Heart left ventricle (tissue), 13 donors: ENCODE measurements at regions not wholly inside any gene's neighbourhood (a gene's known extent, or its start where the extent isn't known, plus 50 kb on each side); places are given as distances from the start of the nearest gene placed in this dataset.

Experiments
- POLR2A ChIP-seq, 2 donors: fragments of 450-650 bp; IDR thresholded peaks; one replicate each; pipeline ENCODE4 v1.6.1; 2017; ENCODE audit warnings: antibody characterized with exemption in 2 of 2, mild to moderate bottlenecking in 2 of 2, moderate library complexity in 2 of 2
- TF ChIP-seq, protein P1 (sequence below), 12 donors: fragments of 200-600 bp; sonication (generic) in 4 of 12; IDR thresholded peaks; one replicate each; pipeline versions ENCODE4 v1.5.0 to v1.8.0; 2018 to 2022; ENCODE audit warnings: antibody characterized with exemption in 12 of 12, mild to moderate bottlenecking in 5 of 12
- donor health status: ischemic (EF 13 %, LVEDD 7.1; RV severe dilation, severe dysfunction).
- donor health status: DM: no; HTN: yes; CAD: no.
- donor health status: DM: no; HTN: no; CAD: no.
- donor health status: ischemic (EF 25% LVEDD 6.9; RV normal size, moderate dysfunction).
- donor health status: ischemic (EF 25% LVEDD 5.7; RV mildly dilated, moderate dysfunction).
- donor health status: ischemic (EF 35%, LVEDD 5.7; RV mildly dilated, moderate dysfunction).
- donor health status: nonischemic (EF 11% LVEDD 7.7; RV severe dilation, severe dysfunction).
- donor health status: DM: yes; HTN: yes; CAD: no.
- donor health status: PGD.
- donor health status: ischemic (EF 29% LVEDD 5.4; RV normal size, mild dysfunction).
- donor health status: nonischemic (EF 23%, LVEDD 6.1; RV moderate dilation, normal function).

DNA sequence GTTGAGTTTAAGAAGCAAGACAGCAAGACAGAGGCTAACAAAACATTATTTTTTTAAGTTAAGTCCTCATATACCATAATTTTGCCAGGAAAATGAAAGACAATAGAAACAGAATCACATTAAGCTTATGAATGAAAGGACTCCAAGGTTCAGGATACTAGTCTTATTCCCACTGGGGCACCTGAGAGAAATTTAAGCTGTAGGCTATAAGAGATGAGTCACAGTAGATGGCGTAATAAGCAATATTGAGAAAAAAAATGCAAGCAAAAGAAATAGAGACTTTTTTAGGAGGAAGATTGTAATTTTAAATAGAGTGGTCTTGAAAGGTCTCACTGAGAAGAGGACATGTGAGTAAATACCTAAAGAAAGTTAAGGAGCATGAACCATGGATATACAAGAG is 57.1 kb upstream of the KIF2B start:
- TF ChIP-seq, protein P1, sequence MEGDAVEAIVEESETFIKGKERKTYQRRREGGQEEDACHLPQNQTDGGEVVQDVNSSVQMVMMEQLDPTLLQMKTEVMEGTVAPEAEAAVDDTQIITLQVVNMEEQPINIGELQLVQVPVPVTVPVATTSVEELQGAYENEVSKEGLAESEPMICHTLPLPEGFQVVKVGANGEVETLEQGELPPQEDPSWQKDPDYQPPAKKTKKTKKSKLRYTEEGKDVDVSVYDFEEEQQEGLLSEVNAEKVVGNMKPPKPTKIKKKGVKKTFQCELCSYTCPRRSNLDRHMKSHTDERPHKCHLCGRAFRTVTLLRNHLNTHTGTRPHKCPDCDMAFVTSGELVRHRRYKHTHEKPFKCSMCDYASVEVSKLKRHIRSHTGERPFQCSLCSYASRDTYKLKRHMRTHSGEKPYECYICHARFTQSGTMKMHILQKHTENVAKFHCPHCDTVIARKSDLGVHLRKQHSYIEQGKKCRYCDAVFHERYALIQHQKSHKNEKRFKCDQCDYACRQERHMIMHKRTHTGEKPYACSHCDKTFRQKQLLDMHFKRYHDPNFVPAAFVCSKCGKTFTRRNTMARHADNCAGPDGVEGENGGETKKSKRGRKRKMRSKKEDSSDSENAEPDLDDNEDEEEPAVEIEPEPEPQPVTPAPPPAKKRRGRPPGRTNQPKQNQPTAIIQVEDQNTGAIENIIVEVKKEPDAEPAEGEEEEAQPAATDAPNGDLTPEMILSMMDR (IDR thresholded peaks at IDR 0.05): no peak
- TF ChIP-seq POLR2A (IDR thresholded peaks at IDR 0.05): no peak
